Suprapubic skin (tissue), 4 donors: ENCODE measurements at regions not wholly inside any gene's neighbourhood (a gene's known extent, or its start where the extent isn't known, plus 50 kb on each side); places are given as distances from the start of the nearest gene placed in this dataset.
"Not testable (repeated sequence)": the region's sequence is repeated elsewhere in the genome, so short reads cannot be mapped to it uniquely, and the experiment has no call there.

ENCODE experiments used
- DNase-seq, 2 donors: peaks; one replicate each; pipeline ENCODE4 v3.0.0-alpha.2; 2019; ENCODE audit warnings: low spot score in 2 of 2
- H3K27ac ChIP-seq: fragments of 200-600 bp; sonication (generic); one replicate; pipeline ENCODE4 v1.5.1; 2019
- H3K27me3 ChIP-seq: fragments of 200-600 bp; sonication (generic); one replicate; pipeline ENCODE4 v1.5.1; 2019
- H3K36me3 ChIP-seq: fragments of 200-600 bp; sonication (generic); one replicate; pipeline ENCODE4 v1.5.1; 2019
- H3K4me1 ChIP-seq: fragments of 200-600 bp; sonication (generic); one replicate; pipeline ENCODE4 v1.5.1; 2019
- H3K4me3 ChIP-seq: fragments of 200-600 bp; sonication (generic); one replicate; pipeline ENCODE4 v1.5.1; 2019; ENCODE audit warnings: mild to moderate bottlenecking
- H3K9me3 ChIP-seq: fragments of 200-600 bp; sonication (generic); one replicate; pipeline ENCODE4 v1.5.1; 2019
- EP300 ChIP-seq: sonication (generic); formaldehyde crosslinking; IDR thresholded peaks from one replicate; pipeline ENCODE4 v1.6.1; 2017; ENCODE audit warnings: antibody characterized with exemption
- POLR2A ChIP-seq, 2 donors: fragments of 450-650 bp; IDR thresholded peaks; one replicate each; pipeline ENCODE4 v1.6.1; 2017; ENCODE audit warnings: antibody characterized with exemption in 2 of 2, mild to moderate bottlenecking in 2 of 2, moderate library complexity in 2 of 2
- POLR2AphosphoS5 ChIP-seq, 3 donors: sonication (generic); formaldehyde crosslinking; IDR thresholded peaks; one replicate each; pipeline ENCODE4 v1.6.1; 2017; ENCODE audit warnings: antibody characterized with exemption in 3 of 3
- whole genome bisulfite sequencing: methylation state at CpG from one replicate; pipeline ENCODE4 v1.1.5; 2018; 5-methylcytosine and 5-hydroxymethylcytosine counted together
- TF ChIP-seq, protein P1 (sequence below), 2 donors: fragments of 200-600 bp in 1 of 2; fragments of 450-650 bp in 1 of 2; sonication (generic) in 1 of 2; IDR thresholded peaks; one replicate each; pipeline ENCODE4 v1.5.1; 2016 to 2019; ENCODE audit warnings: antibody characterized with exemption in 2 of 2, mild to moderate bottlenecking in 1 of 2, moderate library complexity in 1 of 2

DNA sequence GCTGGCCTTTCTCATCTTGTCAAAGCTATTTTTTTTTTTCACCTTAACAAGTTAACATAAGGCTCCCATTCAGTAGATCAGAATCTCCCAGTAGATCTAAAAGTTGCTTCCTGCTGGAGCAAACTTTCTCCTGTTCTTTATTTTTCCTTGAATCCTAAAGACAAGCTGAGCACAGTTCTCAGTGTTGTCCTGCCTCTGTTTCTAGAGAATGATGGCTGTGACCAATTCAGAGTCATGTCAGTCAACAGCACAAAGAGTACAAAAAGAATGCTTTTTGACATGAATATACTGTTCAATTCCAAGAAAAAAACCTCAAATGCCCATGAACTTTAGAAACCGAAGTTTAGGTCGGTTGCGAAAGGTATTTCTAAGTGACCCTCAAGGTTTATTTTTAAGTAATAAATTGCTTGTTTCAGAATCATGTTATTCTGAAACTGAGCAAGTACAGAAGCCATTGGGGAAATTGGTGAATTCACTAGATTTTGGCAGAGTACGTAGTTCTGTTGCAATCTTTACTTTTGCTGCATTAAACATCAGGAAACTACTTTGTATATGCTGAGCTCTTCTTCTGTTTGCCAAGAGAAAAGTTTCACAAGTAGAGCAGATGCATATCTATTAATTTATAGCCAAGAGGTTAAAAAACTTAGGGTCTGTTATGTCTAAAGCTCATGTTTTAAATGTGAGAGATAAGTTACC lies 161.7 kb upstream of the RPS23 start:
- no peaks in the 10 kb centered on the region for H3K36me3 ChIP-seq
- no peaks in the 10 kb centered on the region for H3K4me1 ChIP-seq
- H3K4me3 ChIP-seq: no peak overlapping the region
- WGBS: 59% methylated on average over 4 of the region's 4 CpGs
- no peaks in the 10 kb centered on the region for H3K27me3 ChIP-seq
- H3K27ac ChIP-seq: no peak overlapping the region
- TF ChIP-seq EP300 (no peak), POLR2AphosphoS5 (IDR thresholded peaks at IDR 0.05) (no peak), POLR2A (IDR thresholded peaks at IDR 0.05) (no peak)
- TF ChIP-seq, protein P1, sequence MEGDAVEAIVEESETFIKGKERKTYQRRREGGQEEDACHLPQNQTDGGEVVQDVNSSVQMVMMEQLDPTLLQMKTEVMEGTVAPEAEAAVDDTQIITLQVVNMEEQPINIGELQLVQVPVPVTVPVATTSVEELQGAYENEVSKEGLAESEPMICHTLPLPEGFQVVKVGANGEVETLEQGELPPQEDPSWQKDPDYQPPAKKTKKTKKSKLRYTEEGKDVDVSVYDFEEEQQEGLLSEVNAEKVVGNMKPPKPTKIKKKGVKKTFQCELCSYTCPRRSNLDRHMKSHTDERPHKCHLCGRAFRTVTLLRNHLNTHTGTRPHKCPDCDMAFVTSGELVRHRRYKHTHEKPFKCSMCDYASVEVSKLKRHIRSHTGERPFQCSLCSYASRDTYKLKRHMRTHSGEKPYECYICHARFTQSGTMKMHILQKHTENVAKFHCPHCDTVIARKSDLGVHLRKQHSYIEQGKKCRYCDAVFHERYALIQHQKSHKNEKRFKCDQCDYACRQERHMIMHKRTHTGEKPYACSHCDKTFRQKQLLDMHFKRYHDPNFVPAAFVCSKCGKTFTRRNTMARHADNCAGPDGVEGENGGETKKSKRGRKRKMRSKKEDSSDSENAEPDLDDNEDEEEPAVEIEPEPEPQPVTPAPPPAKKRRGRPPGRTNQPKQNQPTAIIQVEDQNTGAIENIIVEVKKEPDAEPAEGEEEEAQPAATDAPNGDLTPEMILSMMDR (IDR thresholded peaks at IDR 0.05): no peak
- no peak for DNase-seq
- no peaks in the 10 kb centered on the region for H3K9me3 ChIP-seq

- H3K9me3 ChIP-seq, H3K4me1 ChIP-seq, H3K36me3 ChIP-seq, H3K27ac ChIP-seq, H3K27me3 ChIP-seq, H3K4me3 ChIP-seq, DNase-seq: not testable (repeated sequence)
- WGBS: 67% methylated on average over 4 of the region's 4 CpGs
These were observed 159.4 kb upstream of the RPS23 start for GRCh38 chr5:82437565-82437964.

DNA sequence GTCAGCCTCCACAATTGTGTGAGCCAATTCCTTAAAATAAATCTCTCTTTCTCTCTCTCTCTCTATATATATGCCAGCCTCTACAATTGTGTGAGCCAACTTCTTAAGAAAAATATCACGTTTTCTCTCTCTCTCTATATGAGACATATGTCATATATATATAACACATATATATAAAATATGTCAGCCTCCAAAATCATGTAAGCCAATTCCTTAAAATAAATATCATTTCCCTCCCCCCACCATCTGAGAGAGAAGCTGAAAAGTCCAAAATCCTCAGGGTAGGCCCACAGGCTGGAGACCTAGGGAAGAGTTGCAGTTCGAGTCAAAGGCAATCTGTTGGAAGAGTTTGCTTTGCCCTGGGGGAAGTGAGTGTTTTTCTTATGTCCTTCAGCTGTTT lies 158.1 kb upstream of the RPS23 start:
- TF ChIP-seq POLR2AphosphoS5 (IDR thresholded peaks at IDR 0.05): no peak
- TF ChIP-seq, protein P1 (IDR thresholded peaks at IDR 0.05): no peak
- TF ChIP-seq POLR2A (IDR thresholded peaks at IDR 0.05): no peak
- no peak for TF ChIP-seq EP300
- H3K4me3 ChIP-seq: no peak overlapping the region

DNA sequence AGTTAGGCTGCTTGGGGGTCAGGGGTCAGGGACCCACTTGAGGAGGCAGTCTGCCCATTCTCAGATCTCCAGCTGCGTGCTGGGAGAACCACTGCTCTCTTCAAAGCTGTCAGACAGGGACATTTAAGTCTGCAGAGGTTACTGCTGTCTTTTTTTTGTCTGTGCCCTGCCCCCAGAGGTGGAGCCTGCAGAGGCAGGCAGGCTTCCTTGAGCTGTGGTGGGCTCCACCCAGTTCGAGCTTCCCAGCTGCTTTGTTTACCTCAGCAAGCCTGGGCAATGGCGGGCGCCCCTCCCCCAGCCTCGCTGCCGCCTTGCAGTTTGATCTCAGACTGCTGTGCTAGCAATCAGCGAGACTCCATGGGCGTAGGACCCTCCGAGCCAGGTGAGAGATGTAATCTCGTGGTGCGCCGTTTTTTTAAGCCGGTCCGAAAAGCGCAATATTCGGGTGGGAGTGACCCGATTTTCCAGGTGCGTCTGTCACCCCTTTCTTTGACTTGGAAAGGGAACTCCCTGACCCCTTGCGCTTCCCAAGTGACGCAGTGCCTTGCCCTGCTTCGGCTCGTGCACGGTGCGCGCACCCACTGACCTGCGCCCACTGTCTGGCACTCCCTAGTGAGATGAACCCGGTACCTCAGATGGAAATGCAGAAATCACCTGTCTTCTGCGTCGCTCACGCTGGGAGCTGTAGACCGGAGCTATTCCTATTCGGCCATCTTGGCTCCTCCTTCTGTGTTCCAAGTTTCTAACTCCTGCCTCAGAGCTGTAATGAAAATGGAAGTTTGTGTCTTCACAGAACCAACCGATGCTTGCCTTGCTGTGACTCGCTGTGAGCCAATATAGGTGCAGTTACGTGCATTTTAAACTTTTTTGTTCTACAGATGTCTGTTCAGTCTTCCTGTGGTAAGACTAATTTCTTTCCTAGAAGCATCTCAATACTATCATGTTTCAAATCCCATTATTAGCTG lies 156.8 kb upstream of the RPS23 start:
- H3K27me3 ChIP-seq, H3K36me3 ChIP-seq, H3K27ac ChIP-seq, H3K4me1 ChIP-seq, H3K9me3 ChIP-seq, DNase-seq, H3K4me3 ChIP-seq: not testable (repeated sequence)
- WGBS: 91% methylated on average over 19 of the region's 35 CpGs

More for the DNA sequence above, 158.1 kb upstream of the RPS23 start:
- no peaks in the 10 kb centered on the region for H3K4me1 ChIP-seq
- H3K27me3 ChIP-seq: no peaks in the 10 kb centered on the region
- H3K36me3 ChIP-seq: no peaks in the 10 kb centered on the region
- 57% methylated on average over 2 of the region's 2 CpGs for WGBS
- H3K9me3 ChIP-seq: no peaks in the 10 kb centered on the region
- no peak for DNase-seq
- H3K27ac ChIP-seq: no peak overlapping the region

DNA sequence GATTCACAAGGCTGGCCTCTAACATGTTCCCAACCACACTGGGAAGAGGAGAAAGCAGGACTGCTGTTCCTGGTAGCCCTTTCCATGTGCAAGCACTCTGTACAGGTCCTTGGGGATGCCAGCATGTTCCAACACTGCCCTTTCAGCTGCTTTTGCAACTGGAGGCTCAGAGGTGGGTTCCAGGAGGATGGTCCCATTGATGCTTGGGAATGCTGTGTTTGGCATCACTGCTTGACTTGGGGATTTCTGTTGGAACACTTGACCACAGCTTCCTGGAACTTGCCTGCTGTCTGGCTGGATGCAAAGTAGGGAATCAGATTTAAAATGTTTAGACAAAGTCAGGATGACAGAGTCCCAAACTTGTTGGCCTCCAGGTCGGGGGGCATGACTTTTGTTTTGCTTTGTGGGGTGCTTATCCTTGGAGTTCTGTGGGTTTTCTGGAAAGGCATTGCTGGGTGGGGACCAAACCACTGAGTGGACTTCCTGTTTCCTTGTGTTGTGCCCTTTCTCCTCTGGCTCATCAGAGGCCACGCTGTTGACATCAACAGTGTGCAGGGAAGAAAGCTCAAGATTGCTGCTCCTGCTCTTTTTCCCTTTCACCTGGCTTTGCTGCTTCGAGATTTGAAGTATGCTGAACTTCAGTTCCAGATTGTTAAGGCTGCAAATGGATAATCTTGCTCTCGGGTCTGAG lies 148.5 kb upstream of the RPS23 start:
- H3K4me1 ChIP-seq: peaks cover 14% of the 10 kb centered on the region
- TF ChIP-seq, protein P1 (IDR thresholded peaks at IDR 0.05): no peak
- TF ChIP-seq EP300 (no peak), POLR2AphosphoS5 (IDR thresholded peaks at IDR 0.05) (no peak), POLR2A (IDR thresholded peaks at IDR 0.05) (no peak)
- H3K27ac ChIP-seq: no peak overlapping the region
- no peaks in the 10 kb centered on the region for H3K27me3 ChIP-seq
- no peak for DNase-seq
- H3K36me3 ChIP-seq: no peaks in the 10 kb centered on the region
- WGBS: 74% methylated on average over 4 of the region's 4 CpGs
- H3K4me3 ChIP-seq: no peak overlapping the region
- no peaks in the 10 kb centered on the region for H3K9me3 ChIP-seq

DNA sequence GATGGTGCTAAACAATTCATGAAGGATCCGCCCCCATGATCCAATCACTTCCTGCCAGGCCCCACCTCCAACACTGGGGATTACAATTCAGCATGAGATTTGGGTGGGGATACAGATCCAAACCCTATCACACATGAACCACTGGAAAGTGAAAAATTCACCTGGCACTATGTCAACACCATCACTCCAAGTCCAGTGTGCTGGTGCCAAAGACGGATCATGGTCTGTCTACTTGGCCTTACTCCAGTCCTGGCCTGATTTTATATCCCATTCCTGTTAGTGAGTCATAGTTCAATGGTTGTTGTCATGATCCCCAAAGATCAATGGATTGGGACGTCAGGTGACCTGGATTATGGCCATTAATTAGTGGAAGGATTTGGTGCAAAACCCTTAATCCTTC lies 147.4 kb upstream of the RPS23 start:
- Histone ChIP-seq H3K27ac (no peak overlapping the region), H3K4me1 (peaks cover 14% of the 10 kb centered on the region), H3K9me3 (no peaks in the 10 kb centered on the region), H3K36me3 (no peaks in the 10 kb centered on the region), H3K27me3 (no peaks in the 10 kb centered on the region), H3K4me3 (no peak overlapping the region)
- 49% methylated on average over 3 of the region's 3 CpGs for WGBS
- TF ChIP-seq EP300 (no peak), POLR2A (IDR thresholded peaks at IDR 0.05) (no peak), POLR2AphosphoS5 (IDR thresholded peaks at IDR 0.05) (no peak)
- TF ChIP-seq, protein P1 (IDR thresholded peaks at IDR 0.05): no peak
- no peak for DNase-seq
